KMS-11 (cell line): ENCODE measurements at regions not wholly inside any gene's neighbourhood (a gene's known extent, or its start where the extent isn't known, plus 50 kb on each side); places are given as distances from the start of the nearest gene placed in this dataset.
"Not testable (repeated sequence)": the region's sequence is repeated elsewhere in the genome, so short reads cannot be mapped to it uniquely, and the experiment has no call there.

Source experiments
- H2AFZ ChIP-seq: fragments of 200-600 bp; sonication (generic); 2 replicates; pipeline ENCODE4 v1.6.1; 2016; ENCODE audit warnings: antibody characterized with exemption, mixed run types, low read depth
- H3K27ac ChIP-seq: fragments of 200-600 bp; sonication (generic); 2 replicates; pipeline ENCODE4 v1.6.1; 2016; ENCODE audit warnings: mild to moderate bottlenecking, mixed run types
- H3K27me3 ChIP-seq: fragments of 200-600 bp; sonication (generic); 2 replicates; pipeline ENCODE4 v1.6.1; 2017; ENCODE audit warnings: mild to moderate bottlenecking, low read depth, mixed run types, moderate library complexity; ENCODE audit not compliant: insufficient read depth
- H3K36me3 ChIP-seq: fragments of 200-600 bp; sonication (generic); 2 replicates; pipeline ENCODE4 v1.6.1; 2017; ENCODE audit warnings: mild to moderate bottlenecking, mixed run types; ENCODE audit not compliant: insufficient read depth
- H3K4me1 ChIP-seq: fragments of 200-600 bp; sonication (generic); 2 replicates; pipeline ENCODE4 v1.6.1; 2016; ENCODE audit warnings: mild to moderate bottlenecking, low read depth, mixed run types; ENCODE audit not compliant: poor library complexity, severe bottlenecking
- H3K4me2 ChIP-seq: fragments of 200-600 bp; sonication (generic); 2 replicates; pipeline ENCODE4 v1.7.0; 2016; ENCODE audit warnings: mild to moderate bottlenecking, mixed run types
- H3K4me3 ChIP-seq: fragments of 200-600 bp; sonication (generic); IDR thresholded peaks from 2 replicates; pipeline ENCODE4 v1.6.1; 2017; ENCODE audit warnings: low read depth, low read length, mixed read lengths; ENCODE audit not compliant: insufficient read depth
- H3K79me2 ChIP-seq: fragments of 200-600 bp; sonication (generic); 2 replicates; pipeline ENCODE4 v1.6.1; 2016; ENCODE audit warnings: low read depth, mixed run types; ENCODE audit not compliant: insufficient read depth
- H3K9ac ChIP-seq: fragments of 200-600 bp; sonication (generic); 2 replicates; pipeline ENCODE4 v1.6.1; 2016; ENCODE audit warnings: mild to moderate bottlenecking, mixed run types
- H4K20me1 ChIP-seq: fragments of 200-600 bp; sonication (generic); 2 replicates; pipeline ENCODE4 v1.6.1; 2016; ENCODE audit warnings: mild to moderate bottlenecking, mixed run types; ENCODE audit not compliant: insufficient read depth
- TF ChIP-seq, protein P1 (sequence below): fragments of 200-600 bp; sonication (generic); conservative IDR thresholded peaks from 2 replicates; pipeline ENCODE4 v1.6.1; 2017; ENCODE audit warnings: low read depth, mild to moderate bottlenecking, antibody characterized with exemption, low read length, moderate library complexity, mixed read lengths

DNA sequence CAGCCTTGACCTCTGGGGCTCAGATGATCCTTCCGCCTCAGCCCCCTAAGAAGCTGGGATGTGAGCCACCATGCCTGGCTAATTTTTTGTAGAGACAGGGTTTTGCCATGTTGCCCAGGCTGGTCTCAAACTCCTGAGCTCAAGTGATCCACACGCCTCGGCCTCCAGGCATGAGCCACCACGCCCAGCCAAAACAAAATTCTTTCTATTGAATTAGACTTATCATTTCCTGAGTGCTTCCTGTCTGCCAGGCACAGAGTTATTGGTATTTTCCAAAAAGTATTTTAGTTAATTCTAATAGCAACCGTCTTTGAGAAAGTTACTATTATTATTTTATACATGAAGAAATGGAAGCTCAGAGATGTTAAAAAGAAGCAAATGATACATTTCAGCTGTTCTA is 61.4 kb upstream of the LMO2 start:
- no peaks in the 10 kb centered on the region for H3K4me1 ChIP-seq
- H4K20me1 ChIP-seq: no peaks in the 10 kb centered on the region
- no peak overlapping the region for H3K9ac ChIP-seq
- H2AFZ ChIP-seq: no peak overlapping the region
- no peaks in the 10 kb centered on the region for H3K27me3 ChIP-seq
- TF ChIP-seq, protein P1, sequence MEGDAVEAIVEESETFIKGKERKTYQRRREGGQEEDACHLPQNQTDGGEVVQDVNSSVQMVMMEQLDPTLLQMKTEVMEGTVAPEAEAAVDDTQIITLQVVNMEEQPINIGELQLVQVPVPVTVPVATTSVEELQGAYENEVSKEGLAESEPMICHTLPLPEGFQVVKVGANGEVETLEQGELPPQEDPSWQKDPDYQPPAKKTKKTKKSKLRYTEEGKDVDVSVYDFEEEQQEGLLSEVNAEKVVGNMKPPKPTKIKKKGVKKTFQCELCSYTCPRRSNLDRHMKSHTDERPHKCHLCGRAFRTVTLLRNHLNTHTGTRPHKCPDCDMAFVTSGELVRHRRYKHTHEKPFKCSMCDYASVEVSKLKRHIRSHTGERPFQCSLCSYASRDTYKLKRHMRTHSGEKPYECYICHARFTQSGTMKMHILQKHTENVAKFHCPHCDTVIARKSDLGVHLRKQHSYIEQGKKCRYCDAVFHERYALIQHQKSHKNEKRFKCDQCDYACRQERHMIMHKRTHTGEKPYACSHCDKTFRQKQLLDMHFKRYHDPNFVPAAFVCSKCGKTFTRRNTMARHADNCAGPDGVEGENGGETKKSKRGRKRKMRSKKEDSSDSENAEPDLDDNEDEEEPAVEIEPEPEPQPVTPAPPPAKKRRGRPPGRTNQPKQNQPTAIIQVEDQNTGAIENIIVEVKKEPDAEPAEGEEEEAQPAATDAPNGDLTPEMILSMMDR: no peak
- no peaks in the 10 kb centered on the region for H3K79me2 ChIP-seq
- no peak overlapping the region for H3K4me2 ChIP-seq
- no peaks in the 10 kb centered on the region for H3K36me3 ChIP-seq
- H3K4me3 ChIP-seq: no peak overlapping the region
- H3K27ac ChIP-seq: no peak overlapping the region

DNA sequence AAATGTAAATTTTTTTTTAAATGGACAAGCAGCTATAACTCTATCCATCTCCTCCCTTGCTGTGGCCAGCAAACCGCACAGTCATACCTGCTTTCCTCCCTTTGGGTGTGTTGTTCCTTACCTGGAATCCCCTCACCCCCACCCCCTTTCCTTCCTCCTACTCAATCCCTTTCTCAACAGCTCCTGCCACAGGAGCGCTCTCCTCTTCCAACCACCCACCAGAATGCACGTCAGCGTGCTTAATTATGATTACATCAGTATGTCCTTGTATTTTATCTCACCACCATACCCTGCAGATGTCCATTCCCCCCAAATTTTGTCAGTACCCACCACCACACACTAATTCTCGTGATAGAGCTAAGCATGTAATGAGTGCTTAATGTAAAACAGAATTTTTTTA is 60.9 kb upstream of the LMO2 start:
- Histone ChIP-seq H3K27ac (no peak overlapping the region), H2AFZ (no peak overlapping the region), H3K4me3 (no peak overlapping the region), H4K20me1 (no peaks in the 10 kb centered on the region), H3K4me1 (no peaks in the 10 kb centered on the region), H3K9ac (no peak overlapping the region), H3K4me2 (no peak overlapping the region), H3K79me2 (no peaks in the 10 kb centered on the region), H3K36me3 (no peaks in the 10 kb centered on the region), H3K27me3 (no peaks in the 10 kb centered on the region)
- TF ChIP-seq, protein P1: no peak

DNA sequence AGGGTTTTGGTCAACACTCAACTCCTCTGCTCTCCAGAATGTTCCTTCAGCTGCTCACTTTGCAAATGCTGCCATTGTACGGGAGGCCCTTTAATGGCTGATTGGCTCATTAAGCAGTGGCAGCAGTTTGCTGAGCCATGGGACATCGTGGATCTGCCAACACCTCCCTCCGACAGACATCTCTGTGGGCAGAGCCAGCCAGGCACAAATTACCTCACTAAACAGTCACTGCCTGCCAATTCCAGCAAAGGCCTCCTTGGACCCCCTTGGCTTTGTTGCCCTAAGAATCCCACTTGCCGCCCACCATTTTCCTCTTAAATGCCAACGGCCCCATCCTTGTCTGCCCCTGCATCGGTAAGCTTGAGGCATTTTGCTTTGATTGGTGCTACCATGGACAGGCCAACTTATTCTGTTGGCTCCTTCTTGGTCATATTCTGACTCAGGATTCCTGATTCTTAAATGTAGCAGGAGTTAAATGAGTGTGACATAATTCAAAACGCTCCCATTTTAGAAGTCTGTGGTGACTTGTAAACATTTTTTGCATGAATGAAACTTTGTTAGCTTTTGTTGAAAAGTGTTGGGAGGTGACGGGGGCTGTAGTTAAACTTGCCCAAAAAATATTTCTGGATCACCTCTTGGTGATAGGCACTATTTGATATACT is 57.5 kb upstream of the LMO2 start:
- H3K4me2 ChIP-seq: no peak overlapping the region
- no peaks in the 10 kb centered on the region for H3K36me3 ChIP-seq
- TF ChIP-seq, protein P1: no peak
- H3K4me1 ChIP-seq: no peaks in the 10 kb centered on the region
- H3K79me2 ChIP-seq: no peaks in the 10 kb centered on the region
- no peaks in the 10 kb centered on the region for H3K27me3 ChIP-seq
- no peak overlapping the region for H3K4me3 ChIP-seq
- H2AFZ ChIP-seq: no peak overlapping the region
- H3K9ac ChIP-seq: no peak overlapping the region
- H4K20me1 ChIP-seq: no peaks in the 10 kb centered on the region
- H3K27ac ChIP-seq: no peak overlapping the region

DNA sequence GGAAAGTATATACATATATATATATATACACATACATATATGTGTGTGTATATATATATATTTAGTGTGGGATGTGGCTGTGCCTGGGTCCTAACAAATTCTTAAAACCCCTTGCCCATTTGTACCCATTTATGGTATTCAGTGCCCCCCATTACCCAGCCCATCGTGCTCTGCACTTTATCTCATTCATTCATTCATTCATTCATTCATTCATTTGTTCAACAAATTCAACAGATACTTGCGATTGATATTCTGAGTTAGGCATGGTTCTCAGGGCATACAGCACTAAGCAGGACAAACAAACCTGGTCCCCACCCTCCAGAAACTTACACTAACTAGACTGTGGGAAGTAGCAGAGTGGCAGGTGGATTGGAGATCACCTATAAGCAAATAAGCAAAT is 56.6 kb upstream of the LMO2 start:
- Histone ChIP-seq H4K20me1 (no peaks in the 10 kb centered on the region), H3K27me3 (no peaks in the 10 kb centered on the region), H3K27ac (no peak overlapping the region), H3K4me1 (no peaks in the 10 kb centered on the region), H3K36me3 (no peaks in the 10 kb centered on the region), H3K9ac (no peak overlapping the region), H3K4me2 (no peak overlapping the region), H3K4me3 (no peak overlapping the region), H2AFZ (no peak overlapping the region), H3K79me2 (no peaks in the 10 kb centered on the region)
- TF ChIP-seq, protein P1: no peak

DNA sequence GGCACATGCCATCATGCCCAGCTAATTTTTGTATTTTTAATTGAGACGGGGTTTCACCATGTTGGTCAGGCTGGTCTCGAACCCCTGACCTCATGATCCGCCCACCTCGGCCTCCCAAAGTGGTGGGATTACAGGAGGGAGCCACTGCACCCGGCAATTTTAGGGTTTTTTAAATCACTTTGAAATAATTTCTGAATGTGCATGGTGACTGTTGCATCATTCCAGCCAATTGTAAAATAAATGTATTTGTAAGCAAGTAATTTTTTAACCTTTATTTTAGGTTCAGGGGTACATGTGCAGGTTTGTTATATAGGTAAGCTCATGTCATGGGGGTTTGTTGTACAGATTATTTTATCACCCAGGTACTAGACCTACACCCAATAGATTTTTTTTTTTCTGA is 56.0 kb upstream of the LMO2 start:
- H3K4me1 ChIP-seq, H3K27ac ChIP-seq, H2AFZ ChIP-seq, H3K79me2 ChIP-seq, H3K27me3 ChIP-seq, H4K20me1 ChIP-seq, H3K4me3 ChIP-seq, H3K36me3 ChIP-seq, H3K9ac ChIP-seq, H3K4me2 ChIP-seq: not testable (repeated sequence)
